Liver (tissue), 8 donors: ENCODE measurements at regions not wholly inside any gene's neighbourhood (a gene's known extent, or its start where the extent isn't known, plus 50 kb on each side); places are given as distances from the start of the nearest gene placed in this dataset.

Experiments used
- DNase-seq: peaks from one replicate; pipeline ENCODE4 v3.0.0-alpha.2; 2017; ENCODE audit warnings: low spot score
- H3K27ac ChIP-seq, 2 donors: one replicate each; pipeline ENCODE4 v1.7.0; 2013; ENCODE audit warnings: inconsistent platforms in 2 of 2, low read length in 2 of 2, control low read depth in 1 of 2, low read depth in 1 of 2, mild to moderate bottlenecking in 1 of 2
- H3K27me3 ChIP-seq, 4 donors: one replicate each; pipeline versions ENCODE4 v1.6.1 to v1.7.0; 2013; ENCODE audit warnings: low read length in 3 of 4, inconsistent platforms in 1 of 4, mild to moderate bottlenecking in 1 of 4, moderate library complexity in 1 of 4; ENCODE audit not compliant: control insufficient read depth in 4 of 4, insufficient read depth in 4 of 4
- H3K36me3 ChIP-seq, 4 donors: one replicate each; pipeline versions ENCODE4 v1.6.1 to v1.7.0; 2013; ENCODE audit warnings: low read length in 3 of 4, mild to moderate bottlenecking in 3 of 4, low read depth in 1 of 4, moderate library complexity in 1 of 4; ENCODE audit not compliant: control insufficient read depth in 4 of 4, insufficient read depth in 3 of 4
- H3K4me1 ChIP-seq, 4 donors: one replicate each; pipeline versions ENCODE4 v1.6.1 to v1.7.0; 2013; ENCODE audit warnings: low read length in 3 of 4, mild to moderate bottlenecking in 3 of 4, moderate library complexity in 1 of 4; ENCODE audit not compliant: control insufficient read depth in 4 of 4, insufficient read depth in 4 of 4
- H3K4me3 ChIP-seq, 3 donors: one replicate each; pipeline versions ENCODE4 v1.6.1 to v1.7.0; 2013; ENCODE audit warnings: low read length in 3 of 3, control low read depth in 1 of 3, low read depth in 1 of 3, mild to moderate bottlenecking in 1 of 3
- H3K9ac ChIP-seq, 2 donors: one replicate each; pipeline ENCODE4 v1.7.0; 2013; ENCODE audit warnings: low read length in 2 of 2, mild to moderate bottlenecking in 2 of 2, moderate library complexity in 2 of 2, control low read depth in 1 of 2, low read depth in 1 of 2
- H3K9me3 ChIP-seq, 4 donors: one replicate each; pipeline versions ENCODE4 v1.6.1 to v1.7.0; 2013; ENCODE audit warnings: low read length in 3 of 4; ENCODE audit not compliant: control insufficient read depth in 4 of 4
- EGR1 ChIP-seq, 2 donors: IDR thresholded peaks; 2 replicates each; pipeline ENCODE4 v1.6.1; 2016 to 2018; ENCODE audit warnings: antibody characterized with exemption in 2 of 2, low read depth in 2 of 2
- FOXA1 ChIP-seq: IDR thresholded peaks from 2 replicates; pipeline ENCODE4 v1.6.1; 2016; ENCODE audit warnings: antibody characterized with exemption
- FOXA2 ChIP-seq: IDR thresholded peaks from 2 replicates; pipeline ENCODE4 v1.6.1; 2016; ENCODE audit warnings: antibody characterized with exemption
- HNF4G ChIP-seq: IDR thresholded peaks from 2 replicates; pipeline ENCODE4 v1.6.1; 2016; ENCODE audit warnings: antibody characterized with exemption
- JUND ChIP-seq, 2 donors: IDR thresholded peaks; 2 replicates each; pipeline ENCODE4 v1.6.1; 2016; ENCODE audit warnings: antibody characterized with exemption in 2 of 2
- NR2F2 ChIP-seq: IDR thresholded peaks from 2 replicates; pipeline ENCODE4 v1.6.1; 2016; ENCODE audit warnings: antibody characterized with exemption
- RAD21 ChIP-seq, 2 donors: IDR thresholded peaks; 2 replicates each; pipeline ENCODE4 v1.6.1; 2016; ENCODE audit warnings: antibody characterized with exemption in 2 of 2, mild to moderate bottlenecking in 2 of 2
- RXRA ChIP-seq, 2 donors: IDR thresholded peaks; 2 replicates each; pipeline ENCODE4 v1.6.1; 2017 to 2018; ENCODE audit warnings: antibody characterized with exemption in 2 of 2, mild to moderate bottlenecking in 1 of 2
- SP1 ChIP-seq: IDR thresholded peaks from 2 replicates; pipeline ENCODE4 v1.6.1; 2018; ENCODE audit warnings: antibody characterized with exemption, mild to moderate bottlenecking
- YY1 ChIP-seq: IDR thresholded peaks from 2 replicates; pipeline ENCODE4 v1.6.1; 2016; ENCODE audit warnings: antibody characterized with exemption, mild to moderate bottlenecking
- WGBS: extraction: QIAGEN DNeasy Blood & Tissue Kit; methylation state at CpG from one replicate; pipeline ENCODE4 v1.1.7; 2013; 5-methylcytosine and 5-hydroxymethylcytosine counted together
- TF ChIP-seq, protein P1 (sequence below): IDR thresholded peaks from 2 replicates; pipeline ENCODE4 v1.6.1; 2016; ENCODE audit warnings: antibody characterized with exemption
- TF ChIP-seq, protein P2 (sequence below): IDR thresholded peaks from 2 replicates; pipeline ENCODE4 v1.6.1; 2016; ENCODE audit warnings: antibody characterized with exemption, mild to moderate bottlenecking
- TF ChIP-seq, protein P3 (sequence below): IDR thresholded peaks from 2 replicates; pipeline ENCODE4 v1.6.1; 2016; ENCODE audit warnings: antibody characterized with exemption
- TF ChIP-seq, protein P4 (sequence below): IDR thresholded peaks from 2 replicates; pipeline ENCODE4 v1.6.1; 2016; ENCODE audit warnings: antibody characterized with exemption
- TF ChIP-seq, protein P5 (sequence below): fragments of 150-350 bp; IDR thresholded peaks from 2 replicates; pipeline ENCODE4 v1.5.1; 2017; ENCODE audit warnings: improper control_type of control experiment, low read depth, low read length; ENCODE audit not compliant: missing input control
- donor health status: healthy.
- donor health status: healthy.
- donor health status: healthy.
- donor health status: healthy.
- donor health status: healthy.

DNA sequence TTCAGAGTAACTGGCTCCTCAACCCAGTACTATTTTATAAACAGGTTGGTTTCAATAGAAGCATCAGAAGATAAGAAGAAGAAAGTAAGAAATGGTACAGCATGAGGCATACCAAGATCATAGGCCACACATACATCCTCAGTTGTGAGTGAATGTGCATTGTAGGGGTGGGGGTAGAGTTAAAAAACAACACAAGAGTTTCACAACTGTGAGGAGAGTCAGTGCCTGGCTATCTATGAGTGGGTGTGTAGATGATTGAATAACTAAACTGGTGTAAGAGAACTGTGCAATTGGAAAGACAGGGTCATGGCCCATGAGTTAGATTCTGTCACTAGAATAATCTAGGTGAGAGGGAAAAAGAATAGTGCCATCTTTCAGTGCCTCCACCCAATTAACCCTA is 748.2 kb upstream of the ACVR2A start:
- no peaks in the 10 kb centered on the region for H3K36me3 ChIP-seq
- TF ChIP-seq RAD21 (IDR thresholded peaks at IDR 0.05) (no peak), JUND (IDR thresholded peaks at IDR 0.05) (no peak)
- TF ChIP-seq, protein P1, sequence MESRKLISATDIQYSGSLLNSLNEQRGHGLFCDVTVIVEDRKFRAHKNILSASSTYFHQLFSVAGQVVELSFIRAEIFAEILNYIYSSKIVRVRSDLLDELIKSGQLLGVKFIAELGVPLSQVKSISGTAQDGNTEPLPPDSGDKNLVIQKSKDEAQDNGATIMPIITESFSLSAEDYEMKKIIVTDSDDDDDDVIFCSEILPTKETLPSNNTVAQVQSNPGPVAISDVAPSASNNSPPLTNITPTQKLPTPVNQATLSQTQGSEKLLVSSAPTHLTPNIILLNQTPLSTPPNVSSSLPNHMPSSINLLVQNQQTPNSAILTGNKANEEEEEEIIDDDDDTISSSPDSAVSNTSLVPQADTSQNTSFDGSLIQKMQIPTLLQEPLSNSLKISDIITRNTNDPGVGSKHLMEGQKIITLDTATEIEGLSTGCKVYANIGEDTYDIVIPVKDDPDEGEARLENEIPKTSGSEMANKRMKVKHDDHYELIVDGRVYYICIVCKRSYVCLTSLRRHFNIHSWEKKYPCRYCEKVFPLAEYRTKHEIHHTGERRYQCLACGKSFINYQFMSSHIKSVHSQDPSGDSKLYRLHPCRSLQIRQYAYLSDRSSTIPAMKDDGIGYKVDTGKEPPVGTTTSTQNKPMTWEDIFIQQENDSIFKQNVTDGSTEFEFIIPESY: no peak
- TF ChIP-seq, protein P2, sequence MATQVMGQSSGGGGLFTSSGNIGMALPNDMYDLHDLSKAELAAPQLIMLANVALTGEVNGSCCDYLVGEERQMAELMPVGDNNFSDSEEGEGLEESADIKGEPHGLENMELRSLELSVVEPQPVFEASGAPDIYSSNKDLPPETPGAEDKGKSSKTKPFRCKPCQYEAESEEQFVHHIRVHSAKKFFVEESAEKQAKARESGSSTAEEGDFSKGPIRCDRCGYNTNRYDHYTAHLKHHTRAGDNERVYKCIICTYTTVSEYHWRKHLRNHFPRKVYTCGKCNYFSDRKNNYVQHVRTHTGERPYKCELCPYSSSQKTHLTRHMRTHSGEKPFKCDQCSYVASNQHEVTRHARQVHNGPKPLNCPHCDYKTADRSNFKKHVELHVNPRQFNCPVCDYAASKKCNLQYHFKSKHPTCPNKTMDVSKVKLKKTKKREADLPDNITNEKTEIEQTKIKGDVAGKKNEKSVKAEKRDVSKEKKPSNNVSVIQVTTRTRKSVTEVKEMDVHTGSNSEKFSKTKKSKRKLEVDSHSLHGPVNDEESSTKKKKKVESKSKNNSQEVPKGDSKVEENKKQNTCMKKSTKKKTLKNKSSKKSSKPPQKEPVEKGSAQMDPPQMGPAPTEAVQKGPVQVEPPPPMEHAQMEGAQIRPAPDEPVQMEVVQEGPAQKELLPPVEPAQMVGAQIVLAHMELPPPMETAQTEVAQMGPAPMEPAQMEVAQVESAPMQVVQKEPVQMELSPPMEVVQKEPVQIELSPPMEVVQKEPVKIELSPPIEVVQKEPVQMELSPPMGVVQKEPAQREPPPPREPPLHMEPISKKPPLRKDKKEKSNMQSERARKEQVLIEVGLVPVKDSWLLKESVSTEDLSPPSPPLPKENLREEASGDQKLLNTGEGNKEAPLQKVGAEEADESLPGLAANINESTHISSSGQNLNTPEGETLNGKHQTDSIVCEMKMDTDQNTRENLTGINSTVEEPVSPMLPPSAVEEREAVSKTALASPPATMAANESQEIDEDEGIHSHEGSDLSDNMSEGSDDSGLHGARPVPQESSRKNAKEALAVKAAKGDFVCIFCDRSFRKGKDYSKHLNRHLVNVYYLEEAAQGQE: no peak
- DNase-seq: no peak

DNA sequence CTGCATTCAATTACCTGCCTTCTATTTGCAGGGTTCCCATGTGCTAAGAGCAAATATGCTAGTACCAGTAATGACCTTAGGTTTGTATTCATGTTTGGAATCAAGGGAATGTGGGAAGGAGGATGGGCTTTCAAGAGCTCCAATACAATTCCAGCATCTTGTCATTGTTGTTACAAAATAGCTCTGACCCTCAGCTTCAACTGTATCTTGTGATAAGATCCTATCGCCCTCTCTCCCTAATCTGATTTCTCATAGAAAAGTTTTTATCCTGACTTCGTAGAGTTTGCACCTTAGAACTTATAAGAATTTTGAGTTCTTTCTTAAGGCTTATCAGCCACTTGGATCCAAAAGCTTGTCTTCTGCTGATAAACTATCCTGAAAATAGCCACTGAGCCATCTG is 749.5 kb upstream of the ACVR2A start:
- Histone ChIP-seq H3K9ac (no peak overlapping the region), H3K4me3 (no peak overlapping the region), H3K36me3 (no peaks in the 10 kb centered on the region), H3K27ac (no peak overlapping the region), H3K4me1 (no peaks in the 10 kb centered on the region), H3K27me3 (no peaks in the 10 kb centered on the region), H3K9me3 (no peaks in the 10 kb centered on the region)
- 89% methylated on average over 2 of the region's 2 CpGs for WGBS
- no peak for DNase-seq
- no peak for TF ChIP-seq YY1
- TF ChIP-seq JUND (IDR thresholded peaks at IDR 0.05): no peak
- no peak for TF ChIP-seq HNF4G
- TF ChIP-seq, protein P3, sequence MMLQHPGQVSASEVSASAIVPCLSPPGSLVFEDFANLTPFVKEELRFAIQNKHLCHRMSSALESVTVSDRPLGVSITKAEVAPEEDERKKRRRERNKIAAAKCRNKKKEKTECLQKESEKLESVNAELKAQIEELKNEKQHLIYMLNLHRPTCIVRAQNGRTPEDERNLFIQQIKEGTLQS: no peak
- TF ChIP-seq SP1: no peak
- no peak for TF ChIP-seq FOXA1
- no peak for TF ChIP-seq RXRA (IDR thresholded peaks at IDR 0.05)
- TF ChIP-seq, protein P2: no peak
- TF ChIP-seq, protein P4, sequence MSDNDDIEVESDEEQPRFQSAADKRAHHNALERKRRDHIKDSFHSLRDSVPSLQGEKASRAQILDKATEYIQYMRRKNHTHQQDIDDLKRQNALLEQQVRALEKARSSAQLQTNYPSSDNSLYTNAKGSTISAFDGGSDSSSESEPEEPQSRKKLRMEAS: no peak
- no peak for TF ChIP-seq NR2F2
- TF ChIP-seq, protein P1: no peak
- no peak for TF ChIP-seq EGR1 (IDR thresholded peaks at IDR 0.05; ENCODE audit: low read depth in 2 of 2)
- TF ChIP-seq, protein P5, sequence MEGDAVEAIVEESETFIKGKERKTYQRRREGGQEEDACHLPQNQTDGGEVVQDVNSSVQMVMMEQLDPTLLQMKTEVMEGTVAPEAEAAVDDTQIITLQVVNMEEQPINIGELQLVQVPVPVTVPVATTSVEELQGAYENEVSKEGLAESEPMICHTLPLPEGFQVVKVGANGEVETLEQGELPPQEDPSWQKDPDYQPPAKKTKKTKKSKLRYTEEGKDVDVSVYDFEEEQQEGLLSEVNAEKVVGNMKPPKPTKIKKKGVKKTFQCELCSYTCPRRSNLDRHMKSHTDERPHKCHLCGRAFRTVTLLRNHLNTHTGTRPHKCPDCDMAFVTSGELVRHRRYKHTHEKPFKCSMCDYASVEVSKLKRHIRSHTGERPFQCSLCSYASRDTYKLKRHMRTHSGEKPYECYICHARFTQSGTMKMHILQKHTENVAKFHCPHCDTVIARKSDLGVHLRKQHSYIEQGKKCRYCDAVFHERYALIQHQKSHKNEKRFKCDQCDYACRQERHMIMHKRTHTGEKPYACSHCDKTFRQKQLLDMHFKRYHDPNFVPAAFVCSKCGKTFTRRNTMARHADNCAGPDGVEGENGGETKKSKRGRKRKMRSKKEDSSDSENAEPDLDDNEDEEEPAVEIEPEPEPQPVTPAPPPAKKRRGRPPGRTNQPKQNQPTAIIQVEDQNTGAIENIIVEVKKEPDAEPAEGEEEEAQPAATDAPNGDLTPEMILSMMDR: no peak
- TF ChIP-seq FOXA2: no peak
- TF ChIP-seq RAD21 (IDR thresholded peaks at IDR 0.05): no peak

More for the DNA sequence above, 748.2 kb upstream of the ACVR2A start:
- Histone ChIP-seq H3K9me3 (no peaks in the 10 kb centered on the region), H3K27me3 (no peaks in the 10 kb centered on the region), H3K9ac (no peak overlapping the region), H3K27ac (no peak overlapping the region), H3K4me3 (no peak overlapping the region), H3K4me1 (no peaks in the 10 kb centered on the region)
